ENCODE measurements at regions not wholly inside any gene's neighbourhood (a gene's known extent, or its start where the extent isn't known, plus 50 kb on each side); places are given as distances from the start of the nearest gene placed in this dataset.

- Histone ChIP-seq H3K4me1 (ENCODE audit: control insufficient read depth in 4 of 4, insufficient read depth in 4 of 4, low read length in 3 of 4) (no peaks in the 10 kb centered on the region), H3K9ac (ENCODE audit: low read depth in 1 of 2, low read length in 2 of 2) (no peak overlapping the region), H3K9me3 (ENCODE audit: control insufficient read depth in 4 of 4, low read length in 3 of 4) (peaks cover 0 to 6% (median 4%) of the 10 kb centered on the region in 4 donors)
Measured at GRCh38 chr2:137800386-137800785, 163.9 kb upstream of the HNMT start.

GRCh38 chr2:137801228-137801627 is 163.0 kb upstream of the HNMT start:
- Histone ChIP-seq H3K9ac (ENCODE audit: low read depth in 1 of 2, low read length in 2 of 2) (no peak overlapping the region), H3K4me1 (ENCODE audit: control insufficient read depth in 4 of 4, insufficient read depth in 4 of 4, low read length in 3 of 4) (no peaks in the 10 kb centered on the region), H3K36me3 (ENCODE audit: control insufficient read depth in 4 of 4, insufficient read depth in 3 of 4, low read depth in 1 of 4, low read length in 3 of 4) (no peaks in the 10 kb centered on the region), H3K27me3 (ENCODE audit: control insufficient read depth in 4 of 4, insufficient read depth in 4 of 4, low read length in 3 of 4) (no peaks in the 10 kb centered on the region), H3K27ac (ENCODE audit: low read depth in 1 of 2, low read length in 2 of 2) (no peak overlapping the region), H3K9me3 (ENCODE audit: control insufficient read depth in 4 of 4, low read length in 3 of 4) (peaks cover 0 to 6% (median 4%) of the 10 kb centered on the region in 4 donors), H3K4me3 (ENCODE audit: low read depth in 1 of 3, low read length in 3 of 3) (no peak overlapping the region)
- no peak for DNase-seq (ENCODE audit: low spot score)
- no peak for TF ChIP-seq NR2F2 (IDR thresholded peaks at IDR 0.05)

More at GRCh38 chr2:137800386-137800785, 163.9 kb upstream of the HNMT start:
- Histone ChIP-seq H3K4me3 (ENCODE audit: low read depth in 1 of 3, low read length in 3 of 3) (no peak overlapping the region), H3K36me3 (ENCODE audit: control insufficient read depth in 4 of 4, insufficient read depth in 3 of 4, low read depth in 1 of 4, low read length in 3 of 4) (no peaks in the 10 kb centered on the region), H3K27ac (ENCODE audit: low read depth in 1 of 2, low read length in 2 of 2) (no peak overlapping the region), H3K27me3 (ENCODE audit: control insufficient read depth in 4 of 4, insufficient read depth in 4 of 4, low read length in 3 of 4) (no peaks in the 10 kb centered on the region)
- TF ChIP-seq HNF4G (IDR thresholded peaks at IDR 0.05) (no peak), CTCF (IDR thresholded peaks at IDR 0.05; ENCODE audit: low read depth, low read length, missing input control) (no peak)
- WGBS = 73% methylated on average over 2 of the region's 2 CpGs
- DNase-seq (ENCODE audit: low spot score) = no peak

- H3K27ac ChIP-seq (ENCODE audit: low read depth in 1 of 2, low read length in 2 of 2) = no peak overlapping the region
- WGBS = 83% methylated on average over 1 of the region's 1 CpG
- peaks cover 0 to 6% (median 4%) of the 10 kb centered on the region in 4 donors for H3K9me3 ChIP-seq (ENCODE audit: control insufficient read depth in 4 of 4, low read length in 3 of 4)
- no peak for DNase-seq (ENCODE audit: low spot score)
- H3K4me1 ChIP-seq (ENCODE audit: control insufficient read depth in 4 of 4, insufficient read depth in 4 of 4, low read length in 3 of 4) = no peaks in the 10 kb centered on the region
- no peak overlapping the region for H3K4me3 ChIP-seq (ENCODE audit: low read depth in 1 of 3, low read length in 3 of 3)
- H3K36me3 ChIP-seq (ENCODE audit: control insufficient read depth in 4 of 4, insufficient read depth in 3 of 4, low read depth in 1 of 4, low read length in 3 of 4) = no peaks in the 10 kb centered on the region
- no peak overlapping the region for H3K9ac ChIP-seq (ENCODE audit: low read depth in 1 of 2, low read length in 2 of 2)
- H3K27me3 ChIP-seq (ENCODE audit: control insufficient read depth in 4 of 4, insufficient read depth in 4 of 4, low read length in 3 of 4) = no peaks in the 10 kb centered on the region
- TF ChIP-seq RAD21 (IDR thresholded peaks at IDR 0.05) (no peak), MAX (IDR thresholded peaks at IDR 0.05) (no peak), GABPA (IDR thresholded peaks at IDR 0.05 in 1 of 2, conservative IDR thresholded peaks at IDR 0.05 in 1 of 2) (no peak), RXRA (IDR thresholded peaks at IDR 0.05) (no peak), EGR1 (IDR thresholded peaks at IDR 0.05; ENCODE audit: low read depth in 2 of 2) (no peak), FOXA1 (IDR thresholded peaks at IDR 0.05) (no peak), JUND (IDR thresholded peaks at IDR 0.05) (no peak), REST (IDR thresholded peaks at IDR 0.05) (no peak), ZBTB33 (IDR thresholded peaks at IDR 0.05) (no peak), HNF4A (conservative IDR thresholded peaks at IDR 0.05) (no peak), SP1 (IDR thresholded peaks at IDR 0.05) (no peak), HNF4G (IDR thresholded peaks at IDR 0.05) (no peak), YY1 (IDR thresholded peaks at IDR 0.05) (no peak), TAF1 (conservative IDR thresholded peaks at IDR 0.05) (no peak), FOXA2 (IDR thresholded peaks at IDR 0.05) (no peak), NR2F2 (IDR thresholded peaks at IDR 0.05) (no peak), ATF3 (IDR thresholded peaks at IDR 0.05) (no peak), CTCF (IDR thresholded peaks at IDR 0.05; ENCODE audit: low read depth, low read length, missing input control) (no peak)
Measured at GRCh38 chr2:137802038-137802437, 162.2 kb upstream of the HNMT start.
